CD4-positive, alpha-beta T cell treated with Interleukin-4 for 4 hours (primary cell): ENCODE measurements at regions not wholly inside any gene's neighbourhood (a gene's known extent, or its start where the extent isn't known, plus 50 kb on each side); places are given as distances from the start of the nearest gene placed in this dataset.

Experiments
- DNase-seq: peaks from one replicate; pipeline ENCODE4 v3.0.0-alpha.2; 2020

DNA sequence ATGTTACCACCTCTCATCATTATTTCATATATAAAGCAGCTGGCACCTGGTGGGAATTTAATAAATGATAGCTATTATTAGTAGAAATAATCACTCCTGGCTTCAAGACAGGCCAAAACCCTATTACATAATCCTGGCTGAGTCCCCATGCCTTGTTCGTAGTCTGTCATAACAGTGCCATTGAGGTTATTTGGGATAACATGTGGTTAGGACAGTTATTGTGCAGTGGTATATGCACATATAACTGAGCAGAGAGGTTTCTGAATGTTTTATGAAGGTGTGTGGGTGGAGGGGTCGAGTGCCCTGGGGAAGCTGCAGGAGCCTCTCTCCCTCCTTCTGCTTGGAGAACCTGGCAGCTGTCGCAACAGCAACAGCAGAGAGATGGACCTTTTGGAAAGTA, 162.4 kb upstream of the NABP1 start:
- DNase-seq: no peak

DNA sequence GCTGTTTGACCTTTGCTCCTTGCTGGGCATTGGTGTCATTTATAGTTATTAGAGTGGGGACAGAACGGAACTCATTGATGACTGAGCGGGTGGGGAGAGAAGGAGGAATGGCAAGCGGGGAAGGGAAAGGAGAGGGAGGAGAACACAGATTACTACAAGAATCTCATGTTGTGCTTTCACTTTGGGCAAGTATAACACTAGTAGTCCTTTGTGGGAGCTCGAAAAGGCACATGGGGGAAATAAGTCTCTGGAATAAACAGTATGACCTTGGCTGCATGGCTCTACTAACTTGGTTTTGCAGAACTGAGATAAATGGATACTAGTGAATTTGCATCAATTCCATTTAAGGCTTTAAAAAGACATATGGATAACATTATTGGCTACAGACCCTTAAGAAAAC, 161.7 kb upstream of the NABP1 start:
- no peak for DNase-seq

DNA sequence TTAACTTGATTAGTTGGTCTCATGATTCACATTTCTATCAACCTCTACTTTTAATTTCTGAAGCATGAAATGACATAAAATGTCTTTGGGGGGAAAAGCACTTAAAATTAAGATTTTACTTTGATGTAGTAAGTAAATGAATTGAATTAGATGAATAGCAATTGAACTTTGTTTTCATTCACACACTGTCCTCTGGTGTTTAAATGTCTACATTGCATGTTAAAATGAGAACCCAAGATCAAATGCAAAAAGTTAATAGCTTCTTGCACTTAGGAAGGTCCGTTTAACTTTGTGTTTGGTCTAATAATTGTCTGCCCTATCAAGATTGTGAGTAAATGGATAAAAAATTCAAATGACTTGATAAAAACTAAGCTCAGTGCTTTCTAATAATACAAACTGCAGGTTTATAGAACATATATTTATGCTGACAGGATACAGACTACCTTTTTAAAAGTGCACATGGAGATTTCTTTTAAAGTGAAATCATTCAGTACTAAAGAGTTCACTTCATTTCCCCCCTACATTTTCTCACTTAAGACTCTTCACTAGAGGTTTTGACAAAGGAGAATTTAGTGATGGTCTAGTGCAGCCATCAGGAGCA, 156.2 kb upstream of the NABP1 start:
- DNase-seq: peak; percentile 21

DNA sequence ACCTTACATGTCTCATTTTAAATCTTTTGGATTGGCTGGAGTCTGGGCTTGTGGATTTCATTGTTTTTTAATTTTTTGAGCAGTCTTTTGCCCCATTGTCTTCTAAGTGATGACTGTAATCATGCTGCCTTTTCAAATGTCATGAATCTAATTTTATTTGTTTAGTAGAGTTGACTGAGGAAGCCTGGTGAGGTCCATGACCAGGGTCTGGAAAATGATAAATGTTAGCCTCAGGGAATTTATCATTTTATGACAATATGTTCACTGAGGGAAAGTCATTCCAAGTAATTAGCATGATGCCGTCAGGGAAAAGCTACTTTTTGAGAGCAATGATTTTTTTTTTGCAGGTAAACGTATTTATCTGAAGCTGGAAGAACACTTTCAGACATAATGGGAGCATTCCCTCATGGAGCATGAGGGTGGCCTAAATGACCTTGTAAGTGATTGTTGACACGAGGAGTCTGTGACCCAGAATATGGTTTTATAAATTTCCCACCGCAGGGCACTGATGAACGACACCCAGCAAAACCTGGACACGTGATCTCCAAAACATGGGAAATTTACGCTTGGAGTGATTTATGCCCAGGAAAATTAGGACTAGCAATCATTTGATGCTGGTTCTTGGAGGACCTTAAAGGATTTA, 155.3 kb upstream of the NABP1 start:
- DNase-seq: no peak

DNA sequence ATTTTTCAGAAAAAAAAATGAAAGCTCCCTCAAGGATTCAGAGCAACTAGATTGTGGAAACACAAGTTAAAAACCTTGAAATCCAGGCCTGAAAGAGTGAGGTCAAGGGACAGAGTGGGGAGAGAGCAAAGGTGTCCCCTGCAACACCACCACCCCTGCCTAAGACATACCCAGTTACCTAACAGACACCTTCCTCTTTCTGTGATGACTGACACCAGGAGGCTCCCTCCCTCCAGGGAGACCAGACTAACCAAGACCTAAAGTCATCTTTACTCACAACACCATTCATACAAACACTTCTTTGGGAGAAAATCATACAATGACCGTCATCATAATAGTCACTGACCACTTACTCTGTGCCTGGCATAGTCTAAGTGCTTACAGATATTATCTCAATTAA, 151.8 kb upstream of the NABP1 start:
- DNase-seq: no peak

DNA sequence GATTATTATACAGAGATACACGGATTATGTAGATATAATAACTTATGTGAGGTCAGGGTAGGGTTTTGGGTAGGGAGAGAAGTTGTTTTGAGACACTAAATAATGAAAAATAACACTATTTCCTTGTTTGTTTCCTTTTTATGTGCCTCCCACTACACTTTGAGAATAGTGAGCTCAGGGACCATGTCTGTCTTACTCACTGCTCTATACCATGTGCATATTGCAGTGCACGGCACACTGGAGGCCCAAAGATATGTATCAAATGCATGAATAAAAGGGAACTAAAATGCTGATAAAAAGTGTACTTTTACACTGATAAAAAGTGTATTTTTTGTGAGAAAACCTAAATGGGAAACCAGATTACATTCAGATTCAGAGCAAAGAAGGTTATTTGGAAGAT, 151.4 kb upstream of the NABP1 start:
- DNase-seq: no peak

DNA sequence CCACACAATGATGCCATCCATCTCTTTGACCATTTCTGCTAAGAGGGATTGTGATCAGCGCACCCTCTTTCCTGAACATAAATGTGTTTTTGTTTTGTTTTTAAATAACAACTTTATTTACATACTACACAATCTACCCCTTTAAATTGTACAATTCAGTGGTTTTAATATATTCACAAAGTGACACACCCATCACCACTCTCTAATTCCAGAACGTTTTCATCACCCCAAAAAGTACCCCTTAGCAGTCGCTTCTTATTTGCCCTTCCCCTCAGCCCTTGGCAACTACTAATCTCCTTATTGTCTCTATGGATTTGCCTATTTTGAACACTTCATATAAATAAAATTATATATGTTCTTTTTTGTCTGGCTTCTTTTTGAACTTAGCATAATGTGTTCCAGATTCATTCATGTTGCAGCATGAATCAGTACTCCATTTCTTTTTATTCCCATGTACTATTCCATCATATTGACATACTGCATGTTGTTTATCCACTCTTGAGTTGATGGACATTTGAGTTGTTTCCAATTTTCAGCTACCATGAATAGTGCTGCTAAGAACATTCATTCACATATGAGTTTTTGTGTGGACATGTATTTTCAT, 150.9 kb upstream of the NABP1 start:
- DNase-seq: no peak

DNA sequence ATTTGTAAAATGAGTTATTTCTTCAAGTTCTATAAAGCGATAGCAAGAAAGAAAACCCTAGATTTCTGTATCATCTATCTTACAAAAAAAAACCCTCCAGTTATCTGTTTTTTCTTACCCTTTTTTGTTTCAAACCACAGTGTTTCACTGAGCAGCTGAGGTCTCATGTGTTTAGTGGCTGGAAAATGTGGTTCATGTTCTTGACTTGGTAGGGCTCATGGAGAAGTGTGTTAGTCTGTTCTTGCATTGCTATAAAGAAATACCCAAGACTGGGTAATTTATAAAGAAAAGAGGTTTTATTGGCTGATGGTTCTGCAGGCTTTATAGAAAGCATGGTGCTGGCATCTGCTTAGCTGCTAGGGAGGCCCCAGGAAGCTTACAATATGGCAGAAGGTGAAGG, 147.3 kb upstream of the NABP1 start:
- no peak for DNase-seq

DNA sequence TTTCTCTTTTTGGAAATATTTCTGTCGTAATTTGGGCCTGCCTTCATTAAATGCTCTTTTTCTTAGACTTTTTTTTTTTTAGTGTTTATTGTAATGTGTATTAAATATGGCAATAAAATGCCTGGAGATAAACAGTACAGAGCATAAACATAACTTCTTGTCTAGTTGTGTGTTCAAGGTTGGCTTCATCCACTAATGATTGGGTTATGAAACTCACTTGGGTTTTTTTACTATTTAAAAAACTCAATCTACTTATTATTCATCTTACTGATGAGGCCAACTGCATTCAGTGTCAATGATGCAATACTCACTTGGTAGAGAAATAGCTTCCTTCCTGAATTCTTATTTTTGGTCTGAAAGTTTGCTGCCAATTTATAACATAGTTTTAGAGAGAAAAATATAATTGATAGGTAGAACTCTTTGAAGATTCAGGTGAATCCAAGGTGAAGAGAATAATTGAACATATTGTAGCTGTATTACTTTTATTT, 144.2 kb upstream of the NABP1 start:
- DNase-seq: no peak

DNA sequence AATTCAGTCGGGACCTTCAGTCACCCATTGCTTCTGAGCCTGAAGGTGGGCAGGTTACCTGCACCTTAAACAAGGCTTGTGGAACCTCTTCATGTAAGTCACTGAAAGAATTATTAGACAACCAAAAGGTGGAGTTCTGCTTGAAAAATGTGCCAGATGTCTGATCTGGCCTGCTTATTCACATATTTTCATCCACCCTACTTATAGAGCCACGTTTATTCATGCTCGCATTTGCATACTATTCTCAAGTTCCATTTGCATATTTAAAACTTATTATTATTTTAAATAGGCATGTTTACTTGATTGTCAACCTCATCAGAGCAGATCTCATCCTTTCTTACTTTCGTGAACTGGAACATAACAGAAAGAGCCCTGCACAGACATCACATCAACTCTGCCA, 140.0 kb upstream of the NABP1 start:
- no peak for DNase-seq

DNA sequence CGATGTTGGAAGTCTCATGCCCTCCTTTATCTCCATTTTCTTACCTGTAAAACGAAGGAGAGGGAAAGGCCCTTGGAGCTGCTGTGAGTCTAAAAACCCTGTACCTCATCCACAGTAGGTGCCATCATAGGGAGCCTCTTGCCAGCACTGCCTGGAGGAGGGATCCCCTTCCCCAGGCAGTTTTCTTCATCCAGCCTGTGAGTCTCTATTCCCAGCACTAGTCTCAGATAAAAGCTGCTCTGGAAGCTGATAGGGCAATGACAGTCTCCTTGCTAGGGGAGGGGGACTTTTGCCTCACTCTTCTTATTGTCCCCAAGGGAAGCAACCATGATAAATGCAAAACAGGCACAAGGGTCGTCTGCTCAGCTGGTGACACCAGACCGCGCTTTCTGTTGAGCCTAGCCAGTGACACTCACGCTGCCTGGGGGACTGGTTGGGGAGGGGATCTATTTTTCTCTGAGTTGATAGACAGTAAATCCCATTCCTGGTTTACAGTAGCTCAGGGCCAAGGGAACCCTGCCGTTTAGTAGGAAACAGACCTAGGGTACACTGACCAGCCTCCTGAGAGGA, 139.5 kb upstream of the NABP1 start:
- DNase-seq: no peak

DNA sequence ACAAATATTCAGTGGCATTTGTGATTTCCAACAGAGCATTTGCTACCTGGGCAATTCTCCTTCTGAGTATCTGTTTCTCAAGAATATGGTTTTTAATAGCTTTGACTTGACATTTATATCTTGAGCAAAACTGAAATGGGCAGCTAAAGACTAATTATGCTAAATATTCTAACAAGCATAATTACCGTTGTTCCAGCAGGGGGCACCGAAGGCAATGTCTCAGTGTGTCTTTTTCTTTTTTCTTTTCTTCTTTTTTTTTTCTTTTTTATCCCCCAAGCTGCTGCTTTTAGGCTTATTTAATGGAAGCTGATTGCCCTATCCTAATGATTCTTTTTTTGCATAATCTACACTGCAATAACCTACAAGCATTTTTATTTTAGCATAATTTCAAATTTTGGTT, 138.9 kb upstream of the NABP1 start:
- no peak for DNase-seq

DNA sequence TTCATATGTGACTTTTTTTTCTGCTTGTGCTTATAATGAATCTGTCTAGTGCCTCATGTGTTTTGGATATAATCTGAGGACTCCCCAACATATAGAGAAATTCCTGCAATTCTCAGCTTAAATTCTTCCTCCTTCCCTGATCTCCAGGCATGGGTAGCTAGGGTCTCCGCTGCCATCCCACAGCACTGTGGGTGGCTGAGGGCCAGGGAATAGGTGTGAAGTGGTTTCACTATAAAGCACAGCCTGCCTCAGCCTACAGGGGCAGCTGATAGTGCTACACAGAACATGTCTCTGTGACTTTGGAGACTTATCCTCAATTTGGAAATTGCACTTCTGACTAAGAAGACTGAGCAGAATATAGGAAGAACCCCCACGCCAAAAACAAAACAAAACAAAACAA, 137.3 kb upstream of the NABP1 start:
- DNase-seq: no peak

DNA sequence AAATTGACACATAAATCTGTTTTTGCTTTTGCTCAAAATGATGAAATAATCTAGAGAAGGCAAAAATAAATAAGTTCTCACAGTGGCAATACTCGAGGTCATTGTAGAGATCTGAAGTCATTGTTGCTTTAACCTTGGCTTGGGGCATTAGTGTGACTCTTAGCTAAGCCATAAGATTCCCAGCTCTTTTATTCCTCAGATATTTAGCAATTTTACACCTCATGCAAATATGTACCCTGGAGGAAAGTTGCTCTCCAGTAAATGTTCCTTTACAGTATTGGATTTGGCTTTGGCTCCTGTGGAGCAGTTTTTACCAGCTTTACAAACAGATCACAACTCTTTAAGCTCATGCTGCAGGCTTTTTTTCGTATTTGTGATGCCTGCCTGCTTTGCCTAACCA, 134.2 kb upstream of the NABP1 start:
- no peak for DNase-seq

DNA sequence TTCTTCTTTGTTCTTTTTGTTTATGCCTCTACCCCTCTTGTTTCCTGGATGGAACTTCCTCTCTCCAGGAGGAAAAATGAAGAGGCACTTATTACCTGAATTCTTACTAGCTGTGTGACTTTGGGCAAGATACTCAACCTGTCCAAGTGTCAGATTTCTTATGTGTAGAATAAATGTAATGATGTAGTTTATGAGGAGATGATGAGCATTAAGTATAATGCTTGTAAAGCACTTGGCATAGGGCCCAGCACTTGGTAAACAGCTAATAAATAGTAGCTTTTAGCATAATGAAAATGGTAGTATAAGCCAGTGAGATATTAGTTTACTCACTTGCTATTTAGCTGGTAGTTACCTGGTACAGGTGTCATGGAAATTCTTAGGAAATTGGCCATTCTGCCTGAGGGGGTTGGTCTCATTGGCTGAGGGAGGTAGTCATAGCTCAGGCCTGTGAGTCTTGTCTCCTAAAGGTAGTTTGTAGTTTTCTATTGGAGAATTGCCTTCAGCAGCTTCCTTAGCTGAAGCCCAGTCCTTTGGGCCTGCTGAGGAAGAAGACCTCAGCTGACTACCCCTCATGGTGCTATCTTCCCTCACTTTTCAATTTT, 133.4 kb upstream of the NABP1 start:
- no peak for DNase-seq

DNA sequence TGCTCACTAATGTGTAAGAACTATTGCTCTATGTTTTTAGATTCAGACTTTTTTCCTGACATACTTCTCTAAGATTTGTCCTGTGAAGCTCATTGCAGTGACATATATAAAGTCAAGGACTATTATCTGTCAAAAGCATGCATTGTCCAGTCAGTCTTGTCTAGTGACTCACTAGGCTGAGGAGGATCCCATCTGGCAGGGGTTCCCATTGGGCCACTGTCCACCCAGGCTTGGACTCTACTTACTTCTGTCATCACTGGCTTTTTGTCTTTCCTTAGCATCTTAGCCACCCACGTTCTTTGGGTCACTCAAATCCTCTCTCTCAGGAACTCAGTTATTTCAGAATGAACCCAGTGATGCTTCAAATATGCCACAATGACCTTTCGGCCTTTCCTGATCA, 132.6 kb upstream of the NABP1 start:
- DNase-seq: no peak

DNA sequence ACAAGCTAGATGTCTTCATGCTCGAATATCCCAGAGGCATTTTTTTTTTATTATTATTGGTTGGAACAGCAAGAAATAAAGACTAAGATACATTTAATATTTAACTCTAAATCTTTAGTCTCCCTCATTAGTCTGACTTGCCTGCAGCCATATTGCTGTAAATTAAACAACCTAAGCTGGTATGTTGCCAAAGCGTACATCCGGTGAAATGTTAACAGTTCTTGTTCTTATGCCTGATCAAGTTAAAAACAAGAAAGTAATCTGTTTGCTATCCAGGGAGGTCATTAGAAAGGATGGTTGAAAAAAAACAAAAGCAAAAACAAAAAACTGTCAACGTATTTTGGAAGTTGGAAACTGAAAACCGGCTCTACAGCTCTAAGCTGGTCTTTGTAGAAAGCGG, 125.9 kb upstream of the NABP1 start:
- DNase-seq: no peak

DNA sequence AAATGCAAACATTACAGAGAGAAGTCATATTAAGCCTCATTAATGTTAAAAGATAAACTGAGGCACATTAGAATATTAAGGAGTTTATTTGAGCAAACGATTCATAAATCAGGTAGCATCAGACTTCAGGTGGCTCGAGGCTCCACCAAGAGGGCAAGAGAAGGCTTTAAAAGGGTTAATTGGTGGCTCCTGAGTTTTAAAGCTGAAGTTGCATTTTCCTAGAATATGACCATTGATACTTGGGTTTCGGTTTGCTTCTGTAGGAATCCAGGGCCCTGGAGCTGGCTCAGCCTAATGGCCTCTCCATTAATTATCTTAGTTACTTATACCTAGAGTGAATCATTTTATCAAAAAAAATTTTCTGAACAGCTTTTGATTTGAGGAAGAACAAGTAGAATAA, 123.7 kb upstream of the NABP1 start:
- no peak for DNase-seq

DNA sequence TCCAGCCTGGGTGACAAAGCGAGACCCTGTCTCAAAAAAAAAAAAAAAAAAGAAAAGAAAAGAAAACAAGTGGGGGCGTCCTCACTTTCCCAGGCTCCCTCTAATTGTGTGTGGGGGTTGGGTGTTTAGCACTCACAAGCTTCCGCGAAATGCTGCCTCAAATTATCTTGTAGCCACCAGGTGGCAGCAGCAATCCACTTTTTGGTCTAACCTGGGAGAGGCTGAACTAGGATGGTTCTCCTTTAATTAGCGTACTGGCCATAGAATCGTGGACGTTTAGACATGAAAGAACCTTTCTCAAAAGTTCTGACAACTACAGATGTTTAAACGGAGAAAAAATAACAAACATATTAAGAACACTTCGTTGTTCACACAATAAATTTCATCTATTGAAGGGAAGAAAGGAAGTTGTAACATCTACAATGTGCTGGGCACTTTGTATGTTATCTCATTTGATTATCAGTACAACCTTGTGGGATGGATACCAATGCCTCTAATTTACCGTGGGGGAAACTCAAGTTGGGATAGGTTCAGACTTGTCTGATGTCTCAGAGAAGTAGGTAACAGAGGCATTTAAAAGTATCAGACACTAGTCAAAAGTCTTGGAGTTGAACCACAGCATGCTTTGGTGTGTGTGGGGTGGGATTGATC, 122.7 kb upstream of the NABP1 start:
- DNase-seq: peak; percentile 79

DNA sequence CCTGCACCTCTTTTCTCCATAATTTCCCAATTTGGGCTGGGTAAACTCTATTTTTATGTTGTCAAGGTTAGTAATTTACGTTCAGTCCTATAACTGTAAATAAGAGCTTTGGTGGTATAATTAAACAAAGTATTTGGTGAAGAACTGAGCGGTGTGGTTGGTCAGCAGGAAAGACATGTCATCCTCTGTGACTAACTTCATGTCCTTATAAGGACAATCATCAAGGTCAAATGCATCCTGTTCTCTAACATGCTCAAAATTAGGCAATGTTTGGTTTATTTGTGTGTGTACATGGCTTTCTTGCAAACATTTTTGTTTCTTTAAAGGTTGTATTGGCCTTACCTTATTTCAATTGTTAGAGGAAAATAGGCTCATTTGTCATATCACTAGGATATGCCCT, 121.5 kb upstream of the NABP1 start:
- DNase-seq: no peak

DNA sequence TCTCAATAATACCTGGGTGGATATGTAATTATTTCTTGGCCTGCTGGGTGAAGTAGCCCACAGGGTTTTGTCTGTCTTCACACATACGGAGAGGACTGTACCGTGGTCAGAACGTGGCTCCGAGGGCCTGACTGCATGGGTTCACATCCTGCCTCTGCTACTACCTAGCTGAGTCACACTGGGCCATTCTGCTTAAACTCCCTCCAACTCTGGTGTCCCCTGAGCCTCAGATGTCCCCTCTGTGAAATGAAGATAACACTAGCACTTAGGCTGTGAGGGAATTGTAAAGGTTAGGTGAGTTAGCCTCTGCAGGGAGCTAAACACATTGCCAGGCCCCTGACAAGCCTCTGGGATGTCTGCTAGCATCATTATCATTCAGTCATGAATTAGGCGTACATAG, 120.1 kb upstream of the NABP1 start:
- DNase-seq: no peak

DNA sequence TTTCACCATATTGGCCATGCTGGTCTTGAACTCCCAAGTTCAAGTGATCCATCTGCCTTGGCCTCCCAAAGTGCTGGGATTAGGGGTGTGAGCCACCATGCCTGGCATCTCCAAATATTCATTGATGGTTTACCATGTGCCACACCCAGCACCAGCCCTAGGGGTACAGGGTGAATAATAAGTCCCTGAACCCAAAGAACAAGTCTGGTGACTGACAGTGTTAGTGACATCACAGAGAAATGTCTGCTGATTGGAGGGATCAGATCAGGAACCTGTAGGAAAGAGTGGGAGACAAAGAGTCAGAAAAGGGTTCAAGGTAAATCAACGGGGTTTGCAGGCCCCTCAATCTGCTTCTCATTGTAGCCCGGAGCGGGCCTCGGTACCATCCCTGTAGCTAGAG, 118.4 kb upstream of the NABP1 start:
- no peak for DNase-seq

DNA sequence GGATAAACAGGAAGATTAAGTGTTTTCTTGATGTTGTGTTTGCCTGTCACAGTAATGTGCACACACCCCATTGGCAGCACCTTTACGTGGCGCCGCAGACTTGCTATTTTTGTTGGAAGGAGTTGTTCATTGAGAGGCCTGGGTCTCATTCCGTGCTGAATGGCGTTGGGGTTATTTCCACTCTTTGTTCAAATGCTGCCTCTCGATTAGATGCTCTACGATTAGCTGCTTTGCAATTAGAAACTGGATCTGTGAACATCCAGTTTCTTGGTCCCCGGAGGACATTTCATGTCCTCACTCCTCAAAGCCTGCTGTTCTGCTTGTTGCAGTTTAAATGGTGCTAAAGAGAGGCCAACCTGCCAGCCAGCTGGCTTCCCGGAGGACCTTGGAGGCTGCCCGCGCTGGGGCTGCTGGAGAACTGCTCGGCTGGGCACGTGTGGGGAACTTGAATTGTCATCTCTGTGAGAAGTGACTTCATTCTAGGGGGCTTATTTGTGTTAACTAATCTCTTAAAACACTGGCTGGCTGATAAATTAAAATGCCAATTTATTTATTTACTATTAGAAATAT, 117.4 kb upstream of the NABP1 start:
- no peak for DNase-seq
